HFF-Myc (cell line): ENCODE measurements at regions not wholly inside any gene's neighbourhood (a gene's known extent, or its start where the extent isn't known, plus 50 kb on each side); places are given as distances from the start of the nearest gene placed in this dataset.
"Not testable (repeated sequence)": the region's sequence is repeated elsewhere in the genome, so short reads cannot be mapped to it uniquely, and the experiment has no call there.

Experiments
- DNase-seq: peaks from one replicate; pipeline ENCODE4 v3.0.0-alpha.2; 2011; ENCODE audit warnings: low read depth; ENCODE audit errors: extremely low read depth
- H3K4me3 ChIP-seq: replicated peaks from 2 replicates; pipeline ENCODE4 v1.5.1; 2011; ENCODE audit warnings: low read depth, mild to moderate bottlenecking, control low read depth, low read length
- CTCF ChIP-seq: IDR thresholded peaks from 2 replicates; pipeline ENCODE4 v1.5.1; 2012; ENCODE audit warnings: mild to moderate bottlenecking, low read depth, low read length, control low read depth; ENCODE audit errors: missing control alignments

GRCh38 chr2:175807031-175807873, 194.8 kb downstream of the LNPK start:
- no peak for DNase-seq
- TF ChIP-seq CTCF: no peak
- H3K4me3 ChIP-seq: no peak overlapping the region

- no peak overlapping the region for H3K4me3 ChIP-seq
- TF ChIP-seq CTCF: no peak
- no peak for DNase-seq
Measured at GRCh38 chr2:175806570-175806969, 195.5 kb downstream of the LNPK start.

DNA sequence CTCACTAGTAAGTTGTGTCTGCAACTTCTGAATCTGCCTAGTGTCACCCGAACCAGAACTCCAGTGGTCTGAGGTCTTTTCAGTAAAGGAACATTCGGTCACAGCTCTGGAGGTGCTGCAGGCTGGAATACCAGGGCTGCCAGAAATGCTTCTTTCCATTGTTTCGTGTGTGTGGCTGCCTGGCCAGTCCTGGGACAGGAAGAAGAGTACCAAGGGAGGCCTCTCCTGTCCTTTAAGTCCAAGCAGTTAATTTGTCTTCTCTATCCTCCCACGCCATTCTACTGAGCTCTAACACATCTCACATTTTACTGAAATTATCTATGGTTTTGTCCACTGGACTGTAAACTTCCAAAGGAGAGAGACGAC, 196.0 kb downstream of the LNPK start:
- no peak for DNase-seq
- TF ChIP-seq CTCF: no peak
- no peak overlapping the region for H3K4me3 ChIP-seq

DNA sequence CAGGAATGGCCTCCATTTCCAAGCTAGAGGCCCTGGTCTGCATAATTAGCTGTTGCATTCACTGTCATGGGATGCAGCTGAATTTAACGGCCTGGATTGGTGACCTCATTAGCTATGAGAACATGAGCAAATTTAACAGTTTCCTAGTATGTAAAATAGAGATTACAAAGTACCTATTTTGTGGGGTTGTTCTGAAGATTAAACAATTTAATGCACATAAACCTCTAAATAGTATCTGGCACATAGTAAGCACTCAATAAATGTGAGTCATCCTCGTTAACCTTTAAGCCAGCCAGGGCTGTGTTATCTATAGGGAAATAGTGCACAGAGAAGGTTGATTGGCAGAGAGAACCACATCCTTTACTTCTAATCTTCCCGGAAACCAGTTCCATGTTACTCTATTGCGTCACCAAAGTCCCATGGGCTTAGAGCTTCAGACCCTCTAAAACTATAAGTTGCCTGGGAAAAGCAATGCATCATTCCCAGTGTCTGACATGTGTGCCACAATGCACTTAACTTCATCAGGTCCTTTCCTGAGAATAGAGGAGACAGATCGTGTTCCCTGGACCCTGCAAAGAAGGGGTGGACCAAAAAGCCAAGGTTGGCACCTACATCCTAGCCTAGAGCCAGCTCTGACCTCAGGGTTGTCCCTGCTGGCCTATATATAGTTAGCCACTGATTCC, 196.5 kb downstream of the LNPK start:
- no peak overlapping the region for H3K4me3 ChIP-seq
- DNase-seq: no peak
- TF ChIP-seq CTCF: no peak

GRCh38 chr2:175804122-175804521, 197.9 kb downstream of the LNPK start:
- H3K4me3 ChIP-seq: no peak overlapping the region
- no peak for TF ChIP-seq CTCF
- no peak for DNase-seq

DNA sequence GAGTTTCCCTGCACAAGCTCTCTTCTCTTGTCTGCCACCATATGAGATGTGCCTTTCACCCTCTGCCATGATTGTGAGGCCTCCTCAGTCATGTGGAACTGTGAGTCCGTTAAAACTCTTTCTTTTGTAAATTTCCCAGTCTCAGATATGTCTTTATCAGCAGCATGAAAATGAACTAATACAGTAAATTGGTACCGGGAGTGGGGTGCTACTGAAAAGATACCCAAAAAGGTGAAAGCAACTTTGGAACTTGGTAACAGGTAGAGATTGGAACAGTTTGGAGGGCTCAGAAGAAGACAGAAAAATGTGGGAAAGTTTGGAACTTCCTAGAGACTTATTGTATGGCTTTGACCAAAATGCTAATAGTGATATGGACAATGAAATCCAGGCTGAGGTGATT, 205.6 kb downstream of the LNPK start:
- DNase-seq, H3K4me3 ChIP-seq: not testable (repeated sequence)

DNA sequence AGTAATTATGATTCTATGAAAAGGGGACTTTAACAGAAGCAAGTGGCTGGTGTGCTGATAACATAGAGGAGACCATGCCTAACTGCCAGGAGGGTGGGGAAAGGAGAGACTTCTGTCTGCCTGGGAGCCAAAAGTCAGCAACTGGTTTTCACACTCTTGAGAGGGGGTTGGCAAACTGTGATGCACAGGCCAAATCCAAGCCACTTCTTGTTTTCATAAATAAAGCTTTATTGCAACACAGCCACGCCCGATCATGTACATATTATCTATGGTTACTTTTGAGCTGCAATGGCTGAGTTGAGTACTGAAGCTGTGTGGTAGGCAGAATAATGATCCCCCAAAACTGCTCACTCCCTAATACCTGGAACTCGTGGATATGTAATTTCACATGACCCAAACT, 208.4 kb downstream of the LNPK start:
- TF ChIP-seq CTCF: no peak
- DNase-seq: no peak
- no peak overlapping the region for H3K4me3 ChIP-seq
